ENCODE measurements at regions not wholly inside any gene's neighbourhood (a gene's known extent, or its start where the extent isn't known, plus 50 kb on each side); places are given as distances from the start of the nearest gene placed in this dataset.

DNA sequence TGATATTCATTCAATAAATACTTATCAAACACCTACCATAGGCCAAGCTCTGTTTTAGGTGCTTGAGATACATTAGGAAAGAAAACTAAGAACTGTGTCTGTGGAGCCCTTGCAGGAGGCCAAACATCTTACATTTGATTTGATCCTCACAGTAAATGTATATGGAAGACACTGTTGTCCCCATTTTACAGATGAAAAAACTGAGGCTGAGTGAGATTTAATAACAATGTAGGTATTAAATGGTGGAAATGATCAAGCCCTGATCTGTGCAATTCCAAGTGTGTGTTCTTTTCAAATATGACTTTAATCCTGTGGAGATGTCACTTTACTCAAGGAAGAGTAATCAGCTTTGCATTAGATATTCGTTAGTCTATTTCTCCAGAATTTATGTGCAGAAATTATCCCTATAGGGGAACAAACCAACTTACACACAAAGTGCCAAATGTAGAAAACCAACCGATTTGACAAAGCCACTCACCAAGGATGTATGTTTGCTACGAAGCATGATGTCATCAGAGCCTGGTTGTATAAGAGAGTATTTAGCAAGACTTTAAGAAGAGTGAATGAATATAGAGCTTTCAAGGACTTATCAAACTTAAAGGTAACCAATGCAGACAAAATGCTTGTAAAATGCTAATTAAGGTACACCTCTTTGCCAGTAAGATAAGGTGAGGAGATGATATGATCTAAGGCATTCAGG lies 153.9 kb upstream of the NFIB start:
- Histone ChIP-seq H3K4me1 (replicated peaks in 1 of 4; ENCODE audit: control insufficient read depth in 3 of 4, insufficient read depth in 4 of 4, low read length in 3 of 4) (peaks cover 6 to 15% (median 11%) of the 10 kb centered on the region in 4 experiments), H2BK120ac (replicated peaks; ENCODE audit: low read depth, low read length) (no peak overlapping the region), H3K27me3 (replicated peaks in 1 of 4; ENCODE audit: control insufficient read depth in 3 of 4, extremely low read depth in 1 of 4, insufficient read depth in 3 of 4, low read length in 3 of 4) (no peaks in the 10 kb centered on the region), H4K8ac (ENCODE audit: extremely low read depth, insufficient read depth, low read length) (no peak overlapping the region), H3K9me3 (ENCODE audit: insufficient read depth in 2 of 2, low read depth in 1 of 2, low read length in 1 of 2) (no peaks in the 10 kb centered on the region), H3K9ac (replicated peaks in 1 of 4; ENCODE audit: extremely low read depth in 1 of 4, low read depth in 3 of 4, low read length in 3 of 4) (no peak overlapping the region), H3K79me1 (ENCODE audit: low read depth, low read length) (no peaks in the 10 kb centered on the region), H3K14ac (ENCODE audit: insufficient read length) (no peak overlapping the region), H2AFZ (ENCODE audit: low read length) (no peak overlapping the region), H2AK5ac (ENCODE audit: low read depth, low read length) (no peak overlapping the region), H3K23me2 (ENCODE audit: low read depth, low read length) (0 out of 2 replicates have a peak, but pooled peaks cover 3% of the 10 kb centered on the region), H4K5ac (ENCODE audit: insufficient read length, low read depth, low read length) (no peak overlapping the region), H3K4me2 (ENCODE audit: insufficient read depth in 1 of 2, low read depth in 2 of 2, low read length in 2 of 2) (no peak overlapping the region), H3K18ac (ENCODE audit: extremely low read depth, low read length) (no peak overlapping the region), H3K4me3 (ENCODE audit: extremely low read depth in 1 of 4, insufficient read depth in 2 of 4, low read depth in 3 of 4, low read length in 4 of 4) (no peak overlapping the region), H4K20me1 (replicated peaks in 1 of 2; ENCODE audit: control insufficient read depth in 1 of 2, insufficient read depth in 2 of 2, low read length in 2 of 2) (no peaks in the 10 kb centered on the region), H2BK12ac (ENCODE audit: low read depth, low read length) (no peak overlapping the region), H2BK5ac (ENCODE audit: low read depth, low read length) (no peak overlapping the region), H3K23ac (ENCODE audit: insufficient read length) (no peak overlapping the region), H3K56ac (replicated peaks; ENCODE audit: insufficient read length, low read depth, low read length) (no peak overlapping the region), H3K4ac (replicated peaks; ENCODE audit: insufficient read length, low read depth, low read length) (no peak overlapping the region), H3K36me3 (ENCODE audit: control insufficient read depth in 2 of 4, insufficient read depth in 4 of 4, low read length in 3 of 4) (no peaks in the 10 kb centered on the region), H2BK20ac (ENCODE audit: low read length) (no peak overlapping the region), H4K91ac (replicated peaks; ENCODE audit: insufficient read length, low read length) (no peak overlapping the region), H2BK15ac (ENCODE audit: low read length) (no peak overlapping the region), H3K27ac (ENCODE audit: low read depth, low read length) (no peak overlapping the region), H3K79me2 (ENCODE audit: control insufficient read depth in 1 of 2, insufficient read depth in 2 of 2, low read length in 2 of 2) (no peaks in the 10 kb centered on the region)
- FAIRE-seq: no peak
- 93% methylated on average over 3 of the region's 3 CpGs; no CpG with 5 or more reads in 1 of the 2 experiments for WGBS, 2 experiments (ENCODE audit: extremely low coverage in 1 of 2, insufficient coverage in 1 of 2, insufficient read length in 1 of 2, insufficient replicate concordance in 2 of 2, low coverage in 1 of 2, low lambda C conversion rate in 2 of 2, missing lambda C conversion rate in 1 of 2)
- TF ChIP-seq, protein P1, sequence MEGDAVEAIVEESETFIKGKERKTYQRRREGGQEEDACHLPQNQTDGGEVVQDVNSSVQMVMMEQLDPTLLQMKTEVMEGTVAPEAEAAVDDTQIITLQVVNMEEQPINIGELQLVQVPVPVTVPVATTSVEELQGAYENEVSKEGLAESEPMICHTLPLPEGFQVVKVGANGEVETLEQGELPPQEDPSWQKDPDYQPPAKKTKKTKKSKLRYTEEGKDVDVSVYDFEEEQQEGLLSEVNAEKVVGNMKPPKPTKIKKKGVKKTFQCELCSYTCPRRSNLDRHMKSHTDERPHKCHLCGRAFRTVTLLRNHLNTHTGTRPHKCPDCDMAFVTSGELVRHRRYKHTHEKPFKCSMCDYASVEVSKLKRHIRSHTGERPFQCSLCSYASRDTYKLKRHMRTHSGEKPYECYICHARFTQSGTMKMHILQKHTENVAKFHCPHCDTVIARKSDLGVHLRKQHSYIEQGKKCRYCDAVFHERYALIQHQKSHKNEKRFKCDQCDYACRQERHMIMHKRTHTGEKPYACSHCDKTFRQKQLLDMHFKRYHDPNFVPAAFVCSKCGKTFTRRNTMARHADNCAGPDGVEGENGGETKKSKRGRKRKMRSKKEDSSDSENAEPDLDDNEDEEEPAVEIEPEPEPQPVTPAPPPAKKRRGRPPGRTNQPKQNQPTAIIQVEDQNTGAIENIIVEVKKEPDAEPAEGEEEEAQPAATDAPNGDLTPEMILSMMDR (IDR thresholded peaks at IDR 0.05; ENCODE audit: control extremely low read depth in 1 of 3, insufficient read depth in 1 of 3, low read depth in 1 of 3, low read length in 3 of 3): no peak
- peak; percentile 58; the same call in 1 of the 2 replicates for TF ChIP-seq KDM1A (IDR thresholded peaks at IDR 0.05; ENCODE audit: borderline replicate concordance, low read length)
- TF ChIP-seq RXRA (IDR thresholded peaks at IDR 0.05; ENCODE audit: insufficient read depth, low read depth, low read length): no peak
- no peak for TF ChIP-seq RFX5 (IDR thresholded peaks at IDR 0.05; ENCODE audit: borderline replicate concordance, low read depth, low read length)
- ChIA-PET CTCF (ENCODE audit: partially characterized antibody) (interaction anchor here (0.6 to 4.1 kb wide), 12 partner anchors 8 to 293 kb away, joined by 3 to 27 read pairs (median 4); no protein-coding TSS in a partner anchor), POLR2A (ENCODE audit: partially characterized antibody) (no interaction called here)
- no peak for DNase-seq (ENCODE audit: low read depth in 1 of 2, low spot score in 2 of 2)
